Activated CD8-positive, alpha-beta memory T cell treated with anti-CD3 and anti-CD28 coated beads for 24 hours (primary cell): ENCODE measurements at regions not wholly inside any gene's neighbourhood (a gene's known extent, or its start where the extent isn't known, plus 50 kb on each side); places are given as distances from the start of the nearest gene placed in this dataset.
A peak's percentile ranks its signal among the peaks of the same experiment; 100 is the strongest.

ENCODE experiments used
- DNase-seq: peaks from one replicate; pipeline ENCODE4 v3.0.0-alpha.2; 2020

GRCh38 chr4:123102897-123103471 is 180.6 kb upstream of the NUDT6 start:
- DNase-seq: no peak

- DNase-seq: no peak
Measured at GRCh38 chr4:123104310-123105025, 182.1 kb upstream of the NUDT6 start.

GRCh38 chr4:123105026-123105420 is 182.6 kb upstream of the NUDT6 start:
- no peak for DNase-seq

GRCh38 chr4:123106747-123107146 is 184.3 kb upstream of the NUDT6 start:
- no peak for DNase-seq

- peak; percentile 48 for DNase-seq
Measured at GRCh38 chr4:123107444-123108252, 185.3 kb upstream of the NUDT6 start.

GRCh38 chr4:123109139-123109538 is 186.7 kb upstream of the NUDT6 start:
- no peak for DNase-seq

- DNase-seq: no peak
Measured at GRCh38 chr4:123110147-123110546, 187.8 kb upstream of the NUDT6 start.

GRCh38 chr4:123110685-123111084 is 188.3 kb upstream of the NUDT6 start:
- DNase-seq: no peak

- DNase-seq: no peak
Measured at GRCh38 chr4:123113155-123113554, 190.8 kb upstream of the NUDT6 start.

GRCh38 chr4:123114084-123114914 is 191.9 kb upstream of the NUDT6 start:
- DNase-seq: peak; percentile 52

- no peak for DNase-seq
Measured at GRCh38 chr4:123114915-123115756, 192.7 kb upstream of the NUDT6 start.

- DNase-seq: no peak
Measured at GRCh38 chr4:123116412-123116811, 194.0 kb upstream of the NUDT6 start.

GRCh38 chr4:123120473-123120872 is 198.1 kb upstream of the NUDT6 start:
- no peak for DNase-seq

GRCh38 chr4:123121241-123121907 is 199.0 kb upstream of the NUDT6 start:
- no peak for DNase-seq

- no peak for DNase-seq
Measured at GRCh38 chr4:123125477-123125876, 203.1 kb upstream of the NUDT6 start.

- DNase-seq: no peak
Measured at GRCh38 chr4:123127218-123127617, 204.8 kb upstream of the NUDT6 start.

GRCh38 chr4:123127875-123128274 is 205.5 kb upstream of the NUDT6 start:
- no peak for DNase-seq

GRCh38 chr4:123133397-123134050 is 211.1 kb upstream of the NUDT6 start:
- DNase-seq: no peak

GRCh38 chr4:123144616-123145015 is 222.2 kb upstream of the NUDT6 start:
- no peak for DNase-seq

- no peak for DNase-seq
Measured at GRCh38 chr4:123158576-123158975, 236.2 kb upstream of the NUDT6 start.

- DNase-seq: no peak
Measured at GRCh38 chr4:123159479-123159878, 237.1 kb upstream of the NUDT6 start.
